OCI-LY7 (cell line): ENCODE measurements at regions not wholly inside any gene's neighbourhood (a gene's known extent, or its start where the extent isn't known, plus 50 kb on each side); places are given as distances from the start of the nearest gene placed in this dataset.
A peak's percentile ranks its signal among the peaks of the same experiment; 100 is the strongest.

Experiments
- BruUV-seq: library from RNA; stranded (reverse); fragments of 400-500 nt; replicated peaks from 2 replicates; lab custom pipeline; 2021; lab: Mats Ljungman, UMichigan
- CTCF ChIA-PET: fragments of 300-600 bp; sonication (Branson Sonifier 250); formaldehyde crosslinking; loops from one replicate; lab custom pipeline; 2022; ENCODE audit warnings: antibody characterized with exemption; ENCODE audit not compliant: unreplicated experiment; lab: Charles Lee
- POLR2A ChIA-PET: fragments of 300-600 bp; sonication (Branson Sonifier 250); formaldehyde crosslinking; loops from one replicate; lab custom pipeline; 2022; ENCODE audit warnings: antibody characterized with exemption; lab: Charles Lee
- DNase-seq: peaks from one replicate; pipeline ENCODE4 v3.0.0-alpha.2; 2015; ENCODE audit warnings: low spot score
- H2AFZ ChIP-seq: fragments of 200-600 bp; sonication (generic), shearing (Covaris generic); 2 replicates; pipeline ENCODE4 v1.6.1; 2014; ENCODE audit warnings: mild to moderate bottlenecking, antibody characterized with exemption, low read length, moderate library complexity
- H3K27ac ChIP-seq: fragments of 200-600 bp; sonication (generic); 2 replicates; pipeline ENCODE4 v1.5.1; 2014; ENCODE audit warnings: mixed run types, low read depth, mild to moderate bottlenecking, moderate library complexity, low read length, inconsistent platforms; ENCODE audit not compliant: poor library complexity, severe bottlenecking
- H3K36me3 ChIP-seq: fragments of 200-600 bp; sonication (generic); 2 replicates; pipeline ENCODE4 v1.6.1; 2014; ENCODE audit warnings: mild to moderate bottlenecking, antibody characterized with exemption, low read length, moderate library complexity, mixed read lengths; ENCODE audit not compliant: insufficient read depth
- H3K4me1 ChIP-seq: fragments of 200-600 bp; sonication (generic); 2 replicates; pipeline ENCODE4 v1.5.1; 2014; ENCODE audit warnings: mild to moderate bottlenecking, low read length; ENCODE audit not compliant: insufficient read depth, poor library complexity, severe bottlenecking
- H3K4me2 ChIP-seq: fragments of 200-600 bp; sonication (generic); 2 replicates; pipeline ENCODE4 v1.6.1; 2014; ENCODE audit warnings: mild to moderate bottlenecking, low read length
- H3K4me3 ChIP-seq: fragments of 200-600 bp; sonication (generic); 2 replicates; pipeline ENCODE4 v1.5.1; 2014; ENCODE audit warnings: mild to moderate bottlenecking, low read depth, low read length; ENCODE audit not compliant: poor library complexity, severe bottlenecking
- H3K79me2 ChIP-seq: fragments of 200-600 bp; sonication (generic); 2 replicates; pipeline ENCODE4 v1.6.1; 2016; ENCODE audit warnings: low read depth, mild to moderate bottlenecking, low read length, moderate library complexity, mixed read lengths; ENCODE audit not compliant: insufficient read depth
- H3K9me2 ChIP-seq: fragments of 200-600 bp; sonication (generic); 2 replicates; pipeline ENCODE4 v1.6.1; 2016; ENCODE audit warnings: mild to moderate bottlenecking, low read length, mixed read lengths; ENCODE audit not compliant: insufficient read depth
- H3K9me3 ChIP-seq: fragments of 200-600 bp; sonication (generic); 2 replicates; pipeline ENCODE4 v1.6.1; 2014; ENCODE audit warnings: mild to moderate bottlenecking, mixed run types, low read length, mixed read lengths
- H4K20me1 ChIP-seq: fragments of 200-600 bp; sonication (generic); 2 replicates; pipeline ENCODE4 v1.6.1; 2014; ENCODE audit warnings: mild to moderate bottlenecking, antibody characterized with exemption, low read length, moderate library complexity, mixed read lengths; ENCODE audit not compliant: insufficient read depth
- CTCF ChIP-seq: fragments of 200-600 bp; sonication (generic); conservative IDR thresholded peaks from 2 replicates; pipeline ENCODE4 v1.5.1; 2014; ENCODE audit warnings: mild to moderate bottlenecking, antibody characterized with exemption, low read length, moderate library complexity, mixed read lengths
- EZH2phosphoT487 ChIP-seq: fragments of 200-600 bp; sonication (generic); IDR thresholded peaks from 2 replicates; pipeline ENCODE4 v1.6.1; 2018; ENCODE audit warnings: low read depth, borderline replicate concordance, mild to moderate bottlenecking, mixed run types, antibody characterized with exemption, low read length, moderate library complexity, mixed read lengths
- intact Hi-C: fragments of 100-400 bp; cut with micrococcal nuclease; formaldehyde crosslinking; loops from one replicate; pipeline ENCODE4 v1.10.0; 2022; ENCODE audit not compliant: unreplicated experiment

- no peak for TF ChIP-seq CTCF
- TF ChIP-seq EZH2phosphoT487, result no peak
- H4K20me1 ChIP-seq, result no peaks in the 10 kb centered on the region
- intact Hi-C loops, result no loop called here
- H3K9me3 ChIP-seq, result no peaks in the 10 kb centered on the region
- no peak overlapping the region for H2AFZ ChIP-seq
- CTCF ChIA-PET, result no interaction called here
- H3K27ac ChIP-seq, result no peak overlapping the region
- no peaks in the 10 kb centered on the region for H3K4me1 ChIP-seq
- no peak overlapping the region for H3K4me2 ChIP-seq
- no TSS peak for BruUV-seq
- no peak overlapping the region for H3K4me3 ChIP-seq
- H3K79me2 ChIP-seq, result no peaks in the 10 kb centered on the region
- no peaks in the 10 kb centered on the region for H3K36me3 ChIP-seq
- no peak for DNase-seq
- POLR2A ChIA-PET, result no interaction called here
- no peaks in the 10 kb centered on the region for H3K9me2 ChIP-seq
These were observed 189.1 kb downstream of the ANXA2 start for GRCh38 chr15:60208709-60209108.

- Histone ChIP-seq H3K79me2 (no peaks in the 10 kb centered on the region), H4K20me1 (no peaks in the 10 kb centered on the region), H2AFZ (no peak overlapping the region), H3K4me2 (no peak overlapping the region), H3K9me3 (no peaks in the 10 kb centered on the region), H3K36me3 (no peaks in the 10 kb centered on the region), H3K9me2 (no peaks in the 10 kb centered on the region), H3K4me1 (no peaks in the 10 kb centered on the region), H3K27ac (no peak overlapping the region), H3K4me3 (no peak overlapping the region)
- DNase-seq, result no peak
- ChIA-PET POLR2A (interaction anchor here (0.7 to 1.1 kb wide), 3 partner anchors 12 to 18 kb away, joined by 3 to 4 read pairs (median 3); no protein-coding TSS in a partner anchor), CTCF (no interaction called here)
- TF ChIP-seq CTCF, result 0 out of 2 replicates have a peak, but pooled peaks have one; percentile 23
- TF ChIP-seq EZH2phosphoT487, result no peak
- no TSS peak for BruUV-seq
- intact Hi-C loops, result no loop called here
These were observed 185.2 kb downstream of the ANXA2 start for GRCh38 chr15:60212536-60212935.

- Histone ChIP-seq H4K20me1 (no peaks in the 10 kb centered on the region), H3K4me3 (no peak overlapping the region), H3K79me2 (no peaks in the 10 kb centered on the region), H3K36me3 (no peaks in the 10 kb centered on the region), H2AFZ (no peak overlapping the region), H3K9me3 (no peaks in the 10 kb centered on the region), H3K4me1 (no peaks in the 10 kb centered on the region), H3K27ac (no peak overlapping the region), H3K4me2 (no peak overlapping the region), H3K9me2 (no peaks in the 10 kb centered on the region)
- intact Hi-C loops, result no loop called here
- DNase-seq, result no peak
- POLR2A ChIA-PET, result interaction anchor here (1.0 kb wide), 1 partner anchor 19 kb away, joined by 4 read pairs; no protein-coding TSS in a partner anchor
- TF ChIP-seq EZH2phosphoT487, result no peak
- no peak for TF ChIP-seq CTCF
- CTCF ChIA-PET, result no interaction called here
- no TSS peak for BruUV-seq
These were observed 184.3 kb downstream of the ANXA2 start for GRCh38 chr15:60213377-60214000.
